ENCODE measurements at regions not wholly inside any gene's neighbourhood (a gene's known extent, or its start where the extent isn't known, plus 50 kb on each side); places are given as distances from the start of the nearest gene placed in this dataset.

DNA sequence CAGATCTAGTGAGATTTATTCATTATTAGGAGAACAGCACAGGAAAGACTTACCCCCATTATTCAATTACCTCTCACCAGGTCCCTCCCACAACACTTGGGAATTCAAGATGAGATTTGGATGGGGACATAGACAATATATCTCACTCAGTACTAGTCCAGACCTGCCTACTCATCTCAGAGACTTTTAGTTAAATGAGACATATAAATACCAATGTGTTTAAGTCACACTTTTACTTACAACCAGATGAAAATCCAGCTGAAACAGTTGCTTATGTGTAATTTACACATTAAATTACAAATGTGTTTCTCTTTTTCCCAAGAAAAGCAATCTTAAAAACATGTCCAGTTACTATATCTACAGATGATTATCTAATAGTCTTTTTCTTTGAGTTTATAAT, 1145.6 kb downstream of the KCNT2 start:
- TF ChIP-seq, protein P1, sequence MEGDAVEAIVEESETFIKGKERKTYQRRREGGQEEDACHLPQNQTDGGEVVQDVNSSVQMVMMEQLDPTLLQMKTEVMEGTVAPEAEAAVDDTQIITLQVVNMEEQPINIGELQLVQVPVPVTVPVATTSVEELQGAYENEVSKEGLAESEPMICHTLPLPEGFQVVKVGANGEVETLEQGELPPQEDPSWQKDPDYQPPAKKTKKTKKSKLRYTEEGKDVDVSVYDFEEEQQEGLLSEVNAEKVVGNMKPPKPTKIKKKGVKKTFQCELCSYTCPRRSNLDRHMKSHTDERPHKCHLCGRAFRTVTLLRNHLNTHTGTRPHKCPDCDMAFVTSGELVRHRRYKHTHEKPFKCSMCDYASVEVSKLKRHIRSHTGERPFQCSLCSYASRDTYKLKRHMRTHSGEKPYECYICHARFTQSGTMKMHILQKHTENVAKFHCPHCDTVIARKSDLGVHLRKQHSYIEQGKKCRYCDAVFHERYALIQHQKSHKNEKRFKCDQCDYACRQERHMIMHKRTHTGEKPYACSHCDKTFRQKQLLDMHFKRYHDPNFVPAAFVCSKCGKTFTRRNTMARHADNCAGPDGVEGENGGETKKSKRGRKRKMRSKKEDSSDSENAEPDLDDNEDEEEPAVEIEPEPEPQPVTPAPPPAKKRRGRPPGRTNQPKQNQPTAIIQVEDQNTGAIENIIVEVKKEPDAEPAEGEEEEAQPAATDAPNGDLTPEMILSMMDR (IDR thresholded peaks at IDR 0.05; ENCODE audit: low read length) = no peak
- TF ChIP-seq EZH2 (IDR thresholded peaks at IDR 0.05; ENCODE audit: borderline replicate concordance, low read length) = no peak
